GM12878 (cell line): ENCODE measurements at regions not wholly inside any gene's neighbourhood (a gene's known extent, or its start where the extent isn't known, plus 50 kb on each side); places are given as distances from the start of the nearest gene placed in this dataset.

Experiments used
- ATAC-seq: fragments of 200-7000 bp; cut with Tn5 transposase; 3 replicates; pipeline ENCODE4 v1.9.1; 2020; ENCODE audit warnings: mild to moderate bottlenecking, moderate library complexity
- BruUV-seq: library from RNA; stranded (reverse); fragments of 400-500 nt; replicated peaks from 2 replicates; lab custom pipeline; 2021; lab: Mats Ljungman, UMichigan
- CTCF ChIA-PET: fragments of 300-600 bp; sonication (Branson Sonifier 250); formaldehyde crosslinking; extraction: SDS; loops from one replicate; lab custom pipeline; 2021; ENCODE audit warnings: inconsistent platforms; lab: Yijun Ruan, JAX
- POLR2A ChIA-PET: fragments of 350-600 bp; formaldehyde crosslinking; extraction: SDS; loops from one replicate; lab custom pipeline; 2021; ENCODE audit warnings: inconsistent platforms; lab: Charles Lee
- RAD21 ChIA-PET: fragments of 300-600 bp; sonication (Branson Sonifier 250); formaldehyde crosslinking; loops from one replicate; lab custom pipeline; 2023; ENCODE audit warnings: antibody characterized with exemption; ENCODE audit not compliant: unreplicated experiment; lab: Charles Lee
- SMC1A ChIA-PET: fragments of 300-600 bp; sonication (Branson Sonifier 250); formaldehyde crosslinking; loops from one replicate; lab custom pipeline; 2023; ENCODE audit not compliant: unreplicated experiment, uncharacterized antibody; lab: Charles Lee
- DNase-seq: peaks from one replicate; pipeline ENCODE4 v3.0.0-alpha.2; 2011; ENCODE audit warnings: low read depth, low spot score
- FAIRE-seq: peaks from 3 replicates; lab custom pipeline; 2011; peaks lifted over from hg19 to GRCh38; lab: Jason Lieb, UNC
- H2AFZ ChIP-seq: 2 replicates; pipeline ENCODE4 v1.6.0; 2011; ENCODE audit warnings: low read depth, low read length, control low read depth; ENCODE audit not compliant: control insufficient read depth
- H3K27ac ChIP-seq: 2 replicates; pipeline ENCODE4 v1.5.1; 2011; ENCODE audit warnings: control low read depth; ENCODE audit not compliant: control insufficient read depth, insufficient read depth
- H3K27me3 ChIP-seq, 2 experiments: replicated peaks in 1 of 2; 2 replicates each; pipeline versions ENCODE4 v1.6.0 to v1.6.1; 2011; ENCODE audit warnings: low read length in 1 of 2; ENCODE audit not compliant: control insufficient read depth in 2 of 2, insufficient read depth in 2 of 2
- H3K36me3 ChIP-seq, 2 experiments: 2 replicates each; pipeline ENCODE4 v1.5.1; 2011; ENCODE audit warnings: low read length in 1 of 2; ENCODE audit not compliant: control insufficient read depth in 2 of 2, insufficient read depth in 2 of 2
- H3K4me1 ChIP-seq: 2 replicates; pipeline ENCODE4 v1.6.1; 2011; ENCODE audit warnings: mild to moderate bottlenecking, low read length, moderate library complexity, mixed read lengths; ENCODE audit not compliant: control insufficient read depth, insufficient read depth
- H3K4me2 ChIP-seq: 2 replicates; pipeline ENCODE4 v1.6.0; 2011; ENCODE audit warnings: control low read depth; ENCODE audit not compliant: control insufficient read depth, insufficient read depth
- H3K4me3 ChIP-seq: fragments of 200-600 bp; sonication (generic); 2 replicates; pipeline ENCODE4 v1.5.1; 2016
- H3K79me2 ChIP-seq: 2 replicates; pipeline ENCODE4 v1.6.0; 2011; ENCODE audit warnings: low read length; ENCODE audit not compliant: control insufficient read depth, insufficient read depth
- H3K9ac ChIP-seq: 2 replicates; pipeline ENCODE4 v1.8.0; 2011; ENCODE audit warnings: low read length, control low read depth, mixed read lengths; ENCODE audit not compliant: control insufficient read depth, insufficient read depth
- H3K9me3 ChIP-seq: replicated peaks from 3 replicates; pipeline ENCODE4 v1.5.1; 2011; ENCODE audit warnings: mild to moderate bottlenecking, low read length; ENCODE audit not compliant: control insufficient read depth, insufficient read depth
- H4K20me1 ChIP-seq: 2 replicates; pipeline ENCODE4 v1.6.0; 2011; ENCODE audit not compliant: control insufficient read depth, insufficient read depth
- ASH2L ChIP-seq: fragments of 300-600, 200-600 bp; sonication (generic); IDR thresholded peaks from 2 replicates; pipeline ENCODE4 v1.6.1; 2017; ENCODE audit warnings: low read depth, mild to moderate bottlenecking, borderline replicate concordance
- BACH1 ChIP-seq: fragments of 450-650 bp; IDR thresholded peaks from 2 replicates; pipeline ENCODE4 v1.6.1; 2017; ENCODE audit warnings: mild to moderate bottlenecking, borderline replicate concordance
- CEBPB ChIP-seq, 2 experiments: fragments of 150-350 bp in 1 of 2; IDR thresholded peaks; 2 replicates each; pipeline ENCODE4 v1.6.1; 2012 to 2014; ENCODE audit warnings: low read depth in 2 of 2, low read length in 2 of 2, borderline replicate concordance in 1 of 2, inconsistent platforms in 1 of 2
- CREM ChIP-seq: IDR thresholded peaks from 2 replicates; pipeline ENCODE4 v1.6.1; 2014; ENCODE audit warnings: antibody characterized with exemption, low read depth
- ETV6 ChIP-seq, 2 experiments: fragments of 450-650 bp in 1 of 2; IDR thresholded peaks in 1 of 2; conservative IDR thresholded peaks in 1 of 2; 2 replicates each; pipeline ENCODE4 v1.6.1; 2014; ENCODE audit warnings: antibody characterized with exemption in 1 of 2, borderline replicate concordance in 1 of 2, low read depth in 1 of 2, mild to moderate bottlenecking in 1 of 2, moderate library complexity in 1 of 2
- EZH2 ChIP-seq: IDR thresholded peaks from 2 replicates; pipeline ENCODE4 v1.6.1; 2012; ENCODE audit warnings: low read depth, mild to moderate bottlenecking, control low read depth, inconsistent platforms, low read length, borderline replicate concordance; ENCODE audit not compliant: control insufficient read depth
- FOXK2 ChIP-seq: fragments of 450-650 bp; IDR thresholded peaks from 2 replicates; pipeline ENCODE4 v1.6.1; 2017; ENCODE audit warnings: mild to moderate bottlenecking, moderate library complexity
- NFXL1 ChIP-seq: fragments of 450-650 bp; IDR thresholded peaks from 2 replicates; pipeline ENCODE4 v1.6.1; 2017; ENCODE audit warnings: antibody characterized with exemption, mild to moderate bottlenecking, borderline replicate concordance
- SREBF2 ChIP-seq: IDR thresholded peaks from 2 replicates; pipeline ENCODE4 v1.6.1; 2012; ENCODE audit warnings: mild to moderate bottlenecking, low read length
- STAT3 ChIP-seq: IDR thresholded peaks from 2 replicates; pipeline ENCODE4 v1.6.1; 2011; ENCODE audit warnings: low read depth, low read length, improper control_type of control experiment
- in situ Hi-C: fragments of 300-500 bp; cut with MboI; formaldehyde crosslinking; loops from 9 replicates; pipeline ENCODE4 v1.14.3; 2018; ENCODE audit warnings: mixed read lengths
- intact Hi-C: fragments of 100-400 bp; cut with micrococcal nuclease; formaldehyde crosslinking; loops from one replicate; pipeline ENCODE4 v1.14.2; 2022; ENCODE audit not compliant: unreplicated experiment
- TF ChIP-seq, protein P1 (sequence below): fragments of 450-650 bp; formaldehyde crosslinking; IDR thresholded peaks from 2 replicates; pipeline ENCODE4 v1.4.0; 2020; ENCODE audit warnings: mild to moderate bottlenecking, moderate library complexity
- TF ChIP-seq, protein P2 (sequence below): fragments of 450-650 bp; formaldehyde crosslinking; IDR thresholded peaks from 2 replicates; pipeline ENCODE4 v1.5.0; 2022; ENCODE audit warnings: mild to moderate bottlenecking, missing genetic modification characterization
- TF ChIP-seq, protein P3 (sequence below): IDR thresholded peaks from 2 replicates; pipeline ENCODE4 v1.6.1; 2011; ENCODE audit warnings: low read depth, low read length, improper control_type of control experiment, borderline replicate concordance
- TF ChIP-seq, protein P4 (sequence below), 3 experiments: IDR thresholded peaks in 2 of 3; conservative IDR thresholded peaks in 1 of 3; 2 replicates each; pipeline ENCODE4 v1.5.1; 2011; ENCODE audit warnings: low read depth in 3 of 3, low read length in 3 of 3, mild to moderate bottlenecking in 3 of 3, control low read depth in 2 of 3, moderate library complexity in 2 of 3, inconsistent platforms in 1 of 3, mixed read lengths in 1 of 3; ENCODE audit not compliant: control insufficient read depth in 2 of 3, insufficient read depth in 1 of 3; ENCODE audit errors: extremely low read depth in 1 of 3

DNA sequence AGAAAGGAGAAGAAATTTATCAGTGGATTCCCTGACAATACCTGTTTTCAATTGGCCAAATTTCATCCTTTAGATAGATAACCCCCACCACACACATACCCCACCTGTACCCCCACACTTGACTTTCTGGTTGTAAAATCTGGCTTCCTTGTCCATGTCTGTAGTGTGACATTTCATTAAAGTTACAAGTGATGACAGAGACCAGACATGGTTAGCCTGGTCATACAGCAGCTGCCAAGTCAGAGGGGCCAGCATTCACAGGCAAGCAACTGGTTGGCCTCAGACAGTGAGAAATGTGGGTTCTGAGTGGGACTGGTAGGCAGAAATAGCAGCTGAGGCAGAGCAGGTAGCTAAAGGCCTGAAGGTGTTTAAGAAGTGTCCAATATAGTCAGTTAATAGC is 238.6 kb upstream of the SOX14 start:
- BruUV-seq = no TSS peak
- TF ChIP-seq STAT3 (no peak), BACH1 (no peak), ASH2L (no peak), CREM (no peak), NFXL1 (no peak), CEBPB (IDR thresholded peaks at IDR 0.05; ENCODE audit: borderline replicate concordance in 1 of 2, low read depth in 2 of 2, low read length in 2 of 2) (no peak), SREBF2 (no peak), ETV6 (conservative IDR thresholded peaks at IDR 0.05 in 1 of 2, IDR thresholded peaks at IDR 0.05 in 1 of 2; ENCODE audit: borderline replicate concordance in 1 of 2, low read depth in 1 of 2) (no peak), EZH2 (no peak), FOXK2 (no peak)
- TF ChIP-seq, protein P1, sequence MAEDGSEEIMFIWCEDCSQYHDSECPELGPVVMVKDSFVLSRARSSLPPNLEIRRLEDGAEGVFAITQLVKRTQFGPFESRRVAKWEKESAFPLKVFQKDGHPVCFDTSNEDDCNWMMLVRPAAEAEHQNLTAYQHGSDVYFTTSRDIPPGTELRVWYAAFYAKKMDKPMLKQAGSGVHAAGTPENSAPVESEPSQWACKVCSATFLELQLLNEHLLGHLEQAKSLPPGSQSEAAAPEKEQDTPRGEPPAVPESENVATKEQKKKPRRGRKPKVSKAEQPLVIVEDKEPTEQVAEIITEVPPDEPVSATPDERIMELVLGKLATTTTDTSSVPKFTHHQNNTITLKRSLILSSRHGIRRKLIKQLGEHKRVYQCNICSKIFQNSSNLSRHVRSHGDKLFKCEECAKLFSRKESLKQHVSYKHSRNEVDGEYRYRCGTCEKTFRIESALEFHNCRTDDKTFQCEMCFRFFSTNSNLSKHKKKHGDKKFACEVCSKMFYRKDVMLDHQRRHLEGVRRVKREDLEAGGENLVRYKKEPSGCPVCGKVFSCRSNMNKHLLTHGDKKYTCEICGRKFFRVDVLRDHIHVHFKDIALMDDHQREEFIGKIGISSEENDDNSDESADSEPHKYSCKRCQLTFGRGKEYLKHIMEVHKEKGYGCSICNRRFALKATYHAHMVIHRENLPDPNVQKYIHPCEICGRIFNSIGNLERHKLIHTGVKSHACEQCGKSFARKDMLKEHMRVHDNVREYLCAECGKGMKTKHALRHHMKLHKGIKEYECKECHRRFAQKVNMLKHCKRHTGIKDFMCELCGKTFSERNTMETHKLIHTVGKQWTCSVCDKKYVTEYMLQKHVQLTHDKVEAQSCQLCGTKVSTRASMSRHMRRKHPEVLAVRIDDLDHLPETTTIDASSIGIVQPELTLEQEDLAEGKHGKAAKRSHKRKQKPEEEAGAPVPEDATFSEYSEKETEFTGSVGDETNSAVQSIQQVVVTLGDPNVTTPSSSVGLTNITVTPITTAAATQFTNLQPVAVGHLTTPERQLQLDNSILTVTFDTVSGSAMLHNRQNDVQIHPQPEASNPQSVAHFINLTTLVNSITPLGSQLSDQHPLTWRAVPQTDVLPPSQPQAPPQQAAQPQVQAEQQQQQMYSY (CRISPR knock-in tag) = no peak
- TF ChIP-seq, protein P2, sequence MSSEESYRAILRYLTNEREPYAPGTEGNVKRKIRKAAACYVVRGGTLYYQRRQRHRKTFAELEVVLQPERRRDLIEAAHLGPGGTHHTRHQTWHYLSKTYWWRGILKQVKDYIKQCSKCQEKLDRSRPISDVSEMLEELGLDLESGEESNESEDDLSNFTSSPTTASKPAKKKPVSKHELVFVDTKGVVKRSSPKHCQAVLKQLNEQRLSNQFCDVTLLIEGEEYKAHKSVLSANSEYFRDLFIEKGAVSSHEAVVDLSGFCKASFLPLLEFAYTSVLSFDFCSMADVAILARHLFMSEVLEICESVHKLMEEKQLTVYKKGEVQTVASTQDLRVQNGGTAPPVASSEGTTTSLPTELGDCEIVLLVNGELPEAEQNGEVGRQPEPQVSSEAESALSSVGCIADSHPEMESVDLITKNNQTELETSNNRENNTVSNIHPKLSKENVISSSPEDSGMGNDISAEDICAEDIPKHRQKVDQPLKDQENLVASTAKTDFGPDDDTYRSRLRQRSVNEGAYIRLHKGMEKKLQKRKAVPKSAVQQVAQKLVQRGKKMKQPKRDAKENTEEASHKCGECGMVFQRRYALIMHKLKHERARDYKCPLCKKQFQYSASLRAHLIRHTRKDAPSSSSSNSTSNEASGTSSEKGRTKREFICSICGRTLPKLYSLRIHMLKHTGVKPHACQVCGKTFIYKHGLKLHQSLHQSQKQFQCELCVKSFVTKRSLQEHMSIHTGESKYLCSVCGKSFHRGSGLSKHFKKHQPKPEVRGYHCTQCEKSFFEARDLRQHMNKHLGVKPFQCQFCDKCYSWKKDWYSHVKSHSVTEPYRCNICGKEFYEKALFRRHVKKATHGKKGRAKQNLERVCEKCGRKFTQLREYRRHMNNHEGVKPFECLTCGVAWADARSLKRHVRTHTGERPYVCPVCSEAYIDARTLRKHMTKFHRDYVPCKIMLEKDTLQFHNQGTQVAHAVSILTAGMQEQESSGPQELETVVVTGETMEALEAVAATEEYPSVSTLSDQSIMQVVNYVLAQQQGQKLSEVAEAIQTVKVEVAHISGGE (CRISPR knock-in tag) = no peak
- TF ChIP-seq, protein P3, sequence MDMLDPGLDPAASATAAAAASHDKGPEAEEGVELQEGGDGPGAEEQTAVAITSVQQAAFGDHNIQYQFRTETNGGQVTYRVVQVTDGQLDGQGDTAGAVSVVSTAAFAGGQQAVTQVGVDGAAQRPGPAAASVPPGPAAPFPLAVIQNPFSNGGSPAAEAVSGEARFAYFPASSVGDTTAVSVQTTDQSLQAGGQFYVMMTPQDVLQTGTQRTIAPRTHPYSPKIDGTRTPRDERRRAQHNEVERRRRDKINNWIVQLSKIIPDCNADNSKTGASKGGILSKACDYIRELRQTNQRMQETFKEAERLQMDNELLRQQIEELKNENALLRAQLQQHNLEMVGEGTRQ = no peak
- TF ChIP-seq, protein P4, sequence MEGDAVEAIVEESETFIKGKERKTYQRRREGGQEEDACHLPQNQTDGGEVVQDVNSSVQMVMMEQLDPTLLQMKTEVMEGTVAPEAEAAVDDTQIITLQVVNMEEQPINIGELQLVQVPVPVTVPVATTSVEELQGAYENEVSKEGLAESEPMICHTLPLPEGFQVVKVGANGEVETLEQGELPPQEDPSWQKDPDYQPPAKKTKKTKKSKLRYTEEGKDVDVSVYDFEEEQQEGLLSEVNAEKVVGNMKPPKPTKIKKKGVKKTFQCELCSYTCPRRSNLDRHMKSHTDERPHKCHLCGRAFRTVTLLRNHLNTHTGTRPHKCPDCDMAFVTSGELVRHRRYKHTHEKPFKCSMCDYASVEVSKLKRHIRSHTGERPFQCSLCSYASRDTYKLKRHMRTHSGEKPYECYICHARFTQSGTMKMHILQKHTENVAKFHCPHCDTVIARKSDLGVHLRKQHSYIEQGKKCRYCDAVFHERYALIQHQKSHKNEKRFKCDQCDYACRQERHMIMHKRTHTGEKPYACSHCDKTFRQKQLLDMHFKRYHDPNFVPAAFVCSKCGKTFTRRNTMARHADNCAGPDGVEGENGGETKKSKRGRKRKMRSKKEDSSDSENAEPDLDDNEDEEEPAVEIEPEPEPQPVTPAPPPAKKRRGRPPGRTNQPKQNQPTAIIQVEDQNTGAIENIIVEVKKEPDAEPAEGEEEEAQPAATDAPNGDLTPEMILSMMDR (IDR thresholded peaks at IDR 0.05 in 2 of 3, conservative IDR thresholded peaks at IDR 0.05 in 1 of 3; ENCODE audit: control insufficient read depth in 2 of 3, extremely low read depth in 1 of 3, insufficient read depth in 1 of 3, low read depth in 3 of 3, low read length in 3 of 3) = no peak

More for the DNA sequence above, 238.6 kb upstream of the SOX14 start:
- DNase-seq (no peak), FAIRE-seq (no peak), ATAC-seq (no peak)
- no peaks in the 10 kb centered on the region for H3K79me2 ChIP-seq
- no peak overlapping the region for H2AFZ ChIP-seq
- no peaks in the 10 kb centered on the region for H3K4me1 ChIP-seq
- no peak overlapping the region for H3K9ac ChIP-seq
- H3K27ac ChIP-seq = no peak overlapping the region
- H4K20me1 ChIP-seq = no peaks in the 10 kb centered on the region
- H3K27me3 ChIP-seq = no peaks in the 10 kb centered on the region
- intact Hi-C loops (no loop called here), in situ Hi-C loops (no loop called here)
- SMC1A ChIA-PET = interaction anchor here (2.1 kb wide), 1 partner anchor 10 kb away, joined by 6 read pairs; no protein-coding TSS in a partner anchor
- H3K4me2 ChIP-seq = no peak overlapping the region
- H3K36me3 ChIP-seq = no peaks in the 10 kb centered on the region
- CTCF ChIA-PET = no interaction called here
- no peak overlapping the region for H3K4me3 ChIP-seq
- H3K9me3 ChIP-seq = no peaks in the 10 kb centered on the region
- POLR2A ChIA-PET = no interaction called here
- RAD21 ChIA-PET = no interaction called here
